HEK293T (cell line): ENCODE measurements at regions not wholly inside any gene's neighbourhood (a gene's known extent, or its start where the extent isn't known, plus 50 kb on each side); places are given as distances from the start of the nearest gene placed in this dataset.

Experiments used
- CTCF ChIA-PET: fragments of 350-600 bp; formaldehyde crosslinking; extraction: SDS; loops from one replicate; lab custom pipeline; 2021; ENCODE audit warnings: antibody characterized with exemption, inconsistent platforms; lab: Yijun Ruan, JAX
- POLR2A ChIA-PET: fragments of 350-600 bp; formaldehyde crosslinking; extraction: SDS; loops from one replicate; lab custom pipeline; 2020; ENCODE audit warnings: antibody characterized with exemption, inconsistent platforms; lab: Yijun Ruan, JAX
- DNase-seq: peaks from one replicate; pipeline ENCODE4 v3.0.0; 2012; ENCODE audit warnings: mixed read lengths; ENCODE audit errors: extremely low spot score
- ARNT ChIP-seq: fragments of 450-650 bp; IDR thresholded peaks from 2 replicates; pipeline ENCODE4 v1.6.1; 2017; ENCODE audit warnings: mild to moderate bottlenecking
- BHLHE40 ChIP-seq: fragments of 450-650 bp; IDR thresholded peaks from 2 replicates; pipeline ENCODE4 v1.6.1; 2016; ENCODE audit warnings: mild to moderate bottlenecking, moderate library complexity, borderline replicate concordance
- CTBP1 ChIP-seq: fragments of 450-650 bp; IDR thresholded peaks from 2 replicates; pipeline ENCODE4 v1.6.1; 2016; ENCODE audit warnings: borderline replicate concordance
- ELF4 ChIP-seq: fragments of 450-650 bp; IDR thresholded peaks from 2 replicates; pipeline ENCODE4 v1.6.1; 2017; ENCODE audit warnings: antibody characterized with exemption
- FOXA1 ChIP-seq: fragments of 450-650 bp; IDR thresholded peaks from 2 replicates; pipeline ENCODE4 v1.6.1; 2016; ENCODE audit warnings: mild to moderate bottlenecking
- FOXK2 ChIP-seq: fragments of 450-650 bp; IDR thresholded peaks from 2 replicates; pipeline ENCODE4 v1.6.1; 2016; ENCODE audit warnings: mild to moderate bottlenecking
- FOXM1 ChIP-seq: fragments of 450-650 bp; IDR thresholded peaks from 2 replicates; pipeline ENCODE4 v1.6.1; 2017; ENCODE audit warnings: mild to moderate bottlenecking, borderline replicate concordance
- HDGF ChIP-seq: fragments of 450-650 bp; IDR thresholded peaks from 2 replicates; pipeline ENCODE4 v1.6.1; 2017; ENCODE audit warnings: antibody characterized with exemption, borderline replicate concordance
- L3MBTL2 ChIP-seq: fragments of 450-650 bp; conservative IDR thresholded peaks from 2 replicates; pipeline ENCODE4 v1.6.1; 2016; ENCODE audit warnings: mild to moderate bottlenecking
- LEF1 ChIP-seq: fragments of 450-650 bp; IDR thresholded peaks from 2 replicates; pipeline ENCODE4 v1.6.1; 2017; ENCODE audit warnings: mild to moderate bottlenecking, borderline replicate concordance
- NFRKB ChIP-seq: fragments of 450-650 bp; IDR thresholded peaks from 2 replicates; pipeline ENCODE4 v1.6.1; 2016; ENCODE audit warnings: mild to moderate bottlenecking, moderate library complexity
- SP1 ChIP-seq: fragments of 450-650 bp; IDR thresholded peaks from 2 replicates; pipeline ENCODE4 v1.6.1; 2017
- SUZ12 ChIP-seq: fragments of 450-650 bp; IDR thresholded peaks from 2 replicates; pipeline ENCODE4 v1.6.1; 2016; ENCODE audit warnings: mild to moderate bottlenecking
- TARDBP ChIP-seq: fragments of 450-650 bp; IDR thresholded peaks from 2 replicates; pipeline ENCODE4 v1.6.1; 2016
- ZNF384 ChIP-seq: fragments of 450-650 bp; IDR thresholded peaks from 2 replicates; pipeline ENCODE4 v1.6.1; 2016
- TF ChIP-seq, protein P1 (sequence below): fragments of 450-650 bp; IDR thresholded peaks from 2 replicates; pipeline ENCODE4 v1.6.1; 2016

DNA sequence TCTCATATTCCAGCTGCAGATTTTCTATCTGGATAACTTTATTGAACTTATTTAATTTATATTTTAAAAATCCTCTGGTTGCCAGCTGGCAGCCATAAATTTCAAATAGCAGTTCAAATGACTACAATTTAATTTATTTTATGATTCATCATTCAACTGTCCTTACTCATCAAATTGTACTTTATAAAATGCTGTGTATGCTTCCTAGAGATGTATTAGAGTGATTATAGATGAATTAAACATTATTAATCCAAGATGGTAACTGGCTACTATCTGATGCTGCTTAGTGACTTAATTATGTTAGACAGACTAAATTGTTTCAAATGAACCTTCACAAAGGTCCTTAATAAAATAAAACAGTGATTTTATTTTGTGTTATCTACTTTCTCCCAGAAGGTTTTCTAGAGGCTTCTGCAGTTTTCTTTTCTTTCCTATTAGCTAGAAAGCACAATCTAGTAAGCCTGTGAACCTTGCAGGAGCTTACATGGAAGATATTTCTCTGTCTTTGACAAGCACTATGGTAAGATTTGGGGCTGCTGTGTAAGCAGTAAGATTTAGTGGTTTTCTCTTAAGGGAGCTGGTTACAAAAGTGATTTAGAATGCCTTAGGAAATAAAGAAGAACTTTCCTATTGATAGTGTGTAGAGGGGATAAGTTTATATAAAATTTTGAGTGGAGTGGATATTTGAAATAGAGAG is 322.3 kb downstream of the FSIP2 start:
- no peak for DNase-seq
- ChIA-PET CTCF (no interaction called here), POLR2A (no interaction called here)
- TF ChIP-seq FOXK2 = no peak
- no peak for TF ChIP-seq HDGF
- no peak for TF ChIP-seq SUZ12
- no peak for TF ChIP-seq ELF4

DNA sequence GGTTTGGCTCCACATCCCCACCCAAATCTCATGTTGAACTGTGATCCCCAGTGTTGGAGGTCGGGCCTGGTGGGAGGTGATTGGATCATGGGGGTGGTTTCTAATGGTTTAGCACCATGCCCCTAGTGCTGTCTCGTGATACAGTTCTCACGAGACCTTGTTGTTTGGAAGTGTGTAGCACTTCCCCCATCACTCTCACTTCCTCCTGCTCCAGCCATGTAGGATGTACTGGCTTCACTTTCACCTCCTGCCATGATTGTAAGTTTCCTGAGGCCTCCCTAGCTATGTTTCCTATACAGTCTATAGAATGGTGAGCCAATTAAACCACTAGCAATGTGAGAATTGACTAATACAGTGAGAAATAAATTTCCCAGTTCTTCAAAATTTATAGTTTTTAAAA is 325.9 kb downstream of the FSIP2 start:
- POLR2A ChIA-PET = no interaction called here
- TF ChIP-seq BHLHE40 (no peak), SP1 (no peak), L3MBTL2 (no peak), FOXK2 (no peak), LEF1 (no peak), CTBP1 (no peak), SUZ12 (no peak), NFRKB (no peak), ARNT (no peak), FOXA1 (no peak), ELF4 (no peak)
- TF ChIP-seq, protein P1, sequence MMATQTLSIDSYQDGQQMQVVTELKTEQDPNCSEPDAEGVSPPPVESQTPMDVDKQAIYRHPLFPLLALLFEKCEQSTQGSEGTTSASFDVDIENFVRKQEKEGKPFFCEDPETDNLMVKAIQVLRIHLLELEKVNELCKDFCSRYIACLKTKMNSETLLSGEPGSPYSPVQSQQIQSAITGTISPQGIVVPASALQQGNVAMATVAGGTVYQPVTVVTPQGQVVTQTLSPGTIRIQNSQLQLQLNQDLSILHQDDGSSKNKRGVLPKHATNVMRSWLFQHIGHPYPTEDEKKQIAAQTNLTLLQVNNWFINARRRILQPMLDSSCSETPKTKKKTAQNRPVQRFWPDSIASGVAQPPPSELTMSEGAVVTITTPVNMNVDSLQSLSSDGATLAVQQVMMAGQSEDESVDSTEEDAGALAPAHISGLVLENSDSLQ = no peak
- CTCF ChIA-PET = no interaction called here
- DNase-seq = no peak

DNA sequence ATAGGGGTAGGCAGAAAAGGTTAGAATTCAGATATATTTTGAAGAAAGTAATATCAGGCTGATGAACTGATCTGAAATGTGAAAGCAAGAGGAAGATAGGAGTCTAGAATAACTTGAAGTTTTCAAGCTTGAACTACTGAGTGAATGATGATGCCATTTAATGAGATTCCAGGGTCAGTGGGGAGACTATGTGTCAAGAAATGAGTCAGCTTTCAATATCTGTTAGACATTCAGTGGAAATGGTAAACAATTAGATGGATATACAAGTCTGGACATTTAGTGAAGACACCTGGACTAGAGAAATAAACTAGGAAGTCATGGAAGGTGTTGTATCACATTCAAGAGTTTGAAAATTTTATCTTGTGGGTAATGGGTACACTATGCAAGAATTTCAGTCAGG is 326.9 kb downstream of the FSIP2 start:
- POLR2A ChIA-PET = no interaction called here
- CTCF ChIA-PET = no interaction called here
- TF ChIP-seq L3MBTL2 (no peak), HDGF (no peak), ELF4 (no peak), FOXM1 (no peak), ARNT (no peak), SUZ12 (no peak), ZNF384 (no peak), TARDBP (no peak), FOXK2 (no peak), LEF1 (no peak), BHLHE40 (no peak), NFRKB (no peak), SP1 (no peak)
- TF ChIP-seq, protein P1 = no peak

DNA sequence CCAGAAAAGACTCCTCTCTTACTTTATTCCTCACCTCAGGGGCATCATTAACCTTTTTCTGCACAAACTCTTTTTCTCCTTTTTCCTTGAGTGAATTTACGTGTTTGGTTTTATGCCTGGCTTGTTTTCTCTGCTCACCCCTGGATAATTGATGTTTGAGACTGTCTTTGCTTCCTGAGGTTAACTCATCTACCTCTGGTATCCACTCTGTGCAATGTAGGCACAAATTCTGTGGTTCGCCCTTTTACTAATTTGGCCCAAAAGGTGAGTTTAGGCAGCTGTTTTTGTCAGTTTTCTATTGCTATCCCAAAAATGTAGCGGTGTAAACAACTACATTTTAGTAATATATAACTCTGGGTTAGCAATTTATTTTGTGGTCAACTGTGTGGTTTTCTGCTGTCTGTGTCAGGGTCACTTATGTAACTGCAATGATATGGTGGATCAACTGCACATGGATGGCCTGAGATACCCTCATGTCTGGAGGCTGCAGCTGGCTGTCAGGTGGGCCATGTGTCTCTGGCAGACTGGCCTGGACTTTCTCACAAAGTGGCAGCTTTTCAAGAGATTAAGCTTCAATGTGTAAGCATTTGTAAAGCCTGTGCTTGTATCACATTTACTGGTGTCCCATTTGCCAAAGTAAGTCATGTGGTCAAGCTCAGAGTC is 329.7 kb downstream of the FSIP2 start:
- POLR2A ChIA-PET = no interaction called here
- CTCF ChIA-PET = no interaction called here
- no peak for DNase-seq
- no peak for TF ChIP-seq NFRKB
- TF ChIP-seq, protein P1 = no peak
- no peak for TF ChIP-seq SUZ12
- TF ChIP-seq L3MBTL2 = no peak

More for the DNA sequence above, 326.9 kb downstream of the FSIP2 start:
- no peak for DNase-seq

DNA sequence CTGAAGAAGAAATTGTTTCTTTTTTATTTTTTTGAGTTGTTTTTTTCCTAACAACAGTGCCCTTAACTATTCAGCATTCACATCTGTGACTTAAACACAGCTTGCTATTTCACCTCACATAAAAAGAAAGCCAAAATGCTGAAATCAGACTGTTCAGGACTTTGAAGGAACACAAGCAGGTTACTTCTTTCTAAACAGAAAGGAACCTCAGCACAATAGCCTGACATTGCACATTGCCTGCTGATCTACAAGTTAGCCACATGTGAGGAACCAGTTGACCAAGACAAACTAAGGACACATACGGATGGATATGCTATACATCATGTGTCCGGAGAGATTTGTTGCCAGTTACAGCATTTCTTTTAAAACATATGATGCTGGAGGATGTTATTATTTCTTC is 331.1 kb downstream of the FSIP2 start:
- POLR2A ChIA-PET = no interaction called here
- DNase-seq = no peak
- TF ChIP-seq FOXA1 (no peak), ARNT (no peak), ELF4 (no peak)
- CTCF ChIA-PET = no interaction called here

DNA sequence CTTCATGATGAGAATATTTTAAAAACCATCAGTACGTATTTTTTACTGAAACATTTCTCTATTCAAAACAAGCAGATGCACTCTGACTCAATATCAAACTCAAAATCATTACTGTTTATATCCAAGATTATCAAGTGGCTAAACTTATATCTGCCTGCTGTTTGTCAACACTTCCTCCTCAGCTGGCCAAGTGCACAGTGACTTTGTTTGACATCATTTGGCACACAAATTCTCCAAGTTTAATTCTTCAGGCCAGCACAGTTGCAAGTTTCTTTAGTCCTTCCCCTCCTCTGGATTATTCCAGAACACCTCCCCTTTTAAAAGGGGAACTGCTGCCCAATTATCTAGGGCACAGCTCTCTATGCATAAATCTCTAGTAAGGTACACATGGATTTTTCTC is 346.6 kb downstream of the FSIP2 start:
- ChIA-PET POLR2A (no interaction called here), CTCF (no interaction called here)
- DNase-seq = no peak
- TF ChIP-seq FOXA1 (no peak), ELF4 (no peak), TARDBP (no peak), NFRKB (no peak), L3MBTL2 (no peak)

DNA sequence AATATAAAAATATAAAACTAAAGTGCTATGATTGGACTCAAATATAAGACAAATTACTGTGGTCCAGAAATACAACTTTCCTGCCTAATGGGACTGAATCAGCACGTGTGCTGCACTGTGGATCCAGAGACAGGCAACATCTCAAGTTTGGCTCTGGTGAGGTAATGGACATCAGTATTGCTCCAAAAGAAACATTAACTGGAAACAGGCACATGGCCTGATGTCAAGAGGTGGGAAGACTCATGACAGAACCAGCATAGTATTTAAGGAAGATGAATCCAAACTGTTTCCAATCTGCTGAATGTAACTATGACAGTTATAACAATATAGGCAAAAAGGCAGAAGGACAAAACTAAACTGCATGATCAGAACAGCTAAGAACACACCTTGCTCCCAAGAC is 354.6 kb downstream of the FSIP2 start:
- DNase-seq = no peak
- POLR2A ChIA-PET = no interaction called here
- CTCF ChIA-PET = no interaction called here
- TF ChIP-seq, protein P1 = no peak
- TF ChIP-seq NFRKB (no peak), SP1 (no peak), BHLHE40 (no peak), FOXM1 (no peak)
